ENCODE measurements at regions not wholly inside any gene's neighbourhood (a gene's known extent, or its start where the extent isn't known, plus 50 kb on each side); places are given as distances from the start of the nearest gene placed in this dataset.

DNA sequence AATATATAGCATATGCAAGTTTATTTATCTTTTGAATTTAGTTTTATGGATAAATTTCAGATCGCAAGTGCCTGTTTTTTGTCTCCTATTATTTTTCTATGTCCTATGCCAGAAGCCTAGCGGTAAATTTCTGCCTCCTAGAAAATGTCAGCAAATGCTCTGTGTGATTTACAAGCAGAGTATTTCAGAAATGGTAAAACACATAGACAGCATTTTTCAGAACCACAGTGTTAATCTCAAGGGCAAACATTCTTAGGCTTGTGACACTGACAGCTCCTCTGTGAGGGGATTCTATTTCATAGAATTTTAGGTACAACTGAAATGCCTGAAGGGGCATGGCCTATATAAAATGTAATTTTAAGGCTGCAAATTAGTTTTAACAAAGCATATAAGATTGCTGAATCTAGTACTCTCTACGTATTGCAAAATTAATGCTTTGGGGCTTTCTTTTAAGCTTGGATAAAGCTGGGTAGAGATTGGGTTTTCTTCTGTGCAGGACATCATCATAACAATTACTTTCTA lies 89.9 kb upstream of the PTCHD4 start:
- TF ChIP-seq MIER2 (CRISPR knock-in tag; IDR thresholded peaks at IDR 0.05) (no peak), MXD1 (CRISPR knock-in tag; IDR thresholded peaks at IDR 0.05) (no peak), MTA3 (CRISPR knock-in tag; IDR thresholded peaks at IDR 0.05) (no peak), POLR2AphosphoS5 (IDR thresholded peaks at IDR 0.05; ENCODE audit: low read depth, low read length) (no peak), HNRNPH1 (optimal IDR thresholded peaks at IDR 0.05; ENCODE audit: low read depth, low read length) (no peak), CHD4 (IDR thresholded peaks at IDR 0.05; ENCODE audit: borderline replicate concordance, low read length) (no peak), DNMT1 (CRISPR knock-in tag; IDR thresholded peaks at IDR 0.05) (no peak), PHF21A (CRISPR knock-in tag; IDR thresholded peaks at IDR 0.05) (no peak), BCLAF1 (IDR thresholded peaks at IDR 0.05) (no peak), ZBTB21 (CRISPR knock-in tag; IDR thresholded peaks at IDR 0.05) (no peak), ZNF292 (CRISPR knock-in tag; IDR thresholded peaks at IDR 0.05; ENCODE audit: borderline replicate concordance, low read depth) (no peak), GMEB1 (CRISPR knock-in tag; IDR thresholded peaks at IDR 0.05; ENCODE audit: borderline replicate concordance) (no peak), HMGA1 (CRISPR knock-in tag; conservative IDR thresholded peaks at IDR 0.05) (no peak)
- TF ChIP-seq, protein P1, sequence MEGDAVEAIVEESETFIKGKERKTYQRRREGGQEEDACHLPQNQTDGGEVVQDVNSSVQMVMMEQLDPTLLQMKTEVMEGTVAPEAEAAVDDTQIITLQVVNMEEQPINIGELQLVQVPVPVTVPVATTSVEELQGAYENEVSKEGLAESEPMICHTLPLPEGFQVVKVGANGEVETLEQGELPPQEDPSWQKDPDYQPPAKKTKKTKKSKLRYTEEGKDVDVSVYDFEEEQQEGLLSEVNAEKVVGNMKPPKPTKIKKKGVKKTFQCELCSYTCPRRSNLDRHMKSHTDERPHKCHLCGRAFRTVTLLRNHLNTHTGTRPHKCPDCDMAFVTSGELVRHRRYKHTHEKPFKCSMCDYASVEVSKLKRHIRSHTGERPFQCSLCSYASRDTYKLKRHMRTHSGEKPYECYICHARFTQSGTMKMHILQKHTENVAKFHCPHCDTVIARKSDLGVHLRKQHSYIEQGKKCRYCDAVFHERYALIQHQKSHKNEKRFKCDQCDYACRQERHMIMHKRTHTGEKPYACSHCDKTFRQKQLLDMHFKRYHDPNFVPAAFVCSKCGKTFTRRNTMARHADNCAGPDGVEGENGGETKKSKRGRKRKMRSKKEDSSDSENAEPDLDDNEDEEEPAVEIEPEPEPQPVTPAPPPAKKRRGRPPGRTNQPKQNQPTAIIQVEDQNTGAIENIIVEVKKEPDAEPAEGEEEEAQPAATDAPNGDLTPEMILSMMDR (CRISPR knock-in tag; IDR thresholded peaks at IDR 0.05), result no peak
